ENCODE measurements at regions not wholly inside any gene's neighbourhood (a gene's known extent, or its start where the extent isn't known, plus 50 kb on each side); places are given as distances from the start of the nearest gene placed in this dataset.

DNA sequence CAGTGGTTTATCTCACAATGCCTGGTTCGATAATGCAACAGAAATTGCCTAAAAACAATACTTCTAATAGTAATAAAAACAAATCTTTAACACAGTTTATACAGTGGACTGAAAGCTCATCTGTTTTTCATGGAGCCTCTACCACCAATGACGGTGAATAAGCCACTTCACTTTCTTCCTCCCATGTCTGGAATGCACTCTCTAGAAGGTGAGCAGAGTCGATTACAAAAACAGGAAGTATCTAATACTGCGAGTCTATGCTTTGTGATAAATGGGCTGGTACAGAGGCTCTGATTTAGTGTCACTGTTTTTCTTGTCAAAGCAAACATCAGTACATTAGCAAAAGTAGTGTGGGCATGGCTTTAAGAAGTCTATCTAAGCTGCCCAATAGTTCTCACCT is 1348.6 kb upstream of the SLC10A2 start:
- no peaks in the 10 kb centered on the region for H3K9me3 ChIP-seq (ENCODE audit: low read length)
- H3F3A ChIP-seq (ENCODE audit: insufficient read depth, low read length), result no peaks in the 10 kb centered on the region
- no peak overlapping the region for H2AFZ ChIP-seq (ENCODE audit: low read length)
- H3K9ac ChIP-seq (ENCODE audit: low read length), result no peak overlapping the region
- no peak overlapping the region for H3K27ac ChIP-seq (ENCODE audit: low read depth, low read length, poor library complexity, severe bottlenecking)
- H3K4me2 ChIP-seq (ENCODE audit: low read length), result no peak overlapping the region
- H3K4me3 ChIP-seq (ENCODE audit: low read depth, low read length, poor library complexity, severe bottlenecking), result no peak overlapping the region
- TF ChIP-seq CTCF (IDR thresholded peaks at IDR 0.05; ENCODE audit: low read length) (no peak), EZH2 (IDR thresholded peaks at IDR 0.05; ENCODE audit: borderline replicate concordance, low read length) (no peak)
- no peaks in the 10 kb centered on the region for H3K4me1 ChIP-seq (ENCODE audit: insufficient read depth, low read length, severe bottlenecking)
- no peaks in the 10 kb centered on the region for H3K79me2 ChIP-seq (ENCODE audit: insufficient read depth, low read length)
- H3K27me3 ChIP-seq (ENCODE audit: insufficient read depth, low read length), result no peaks in the 10 kb centered on the region
- H3K36me3 ChIP-seq (ENCODE audit: insufficient read depth, low read length), result no peaks in the 10 kb centered on the region
- peaks cover 3% of the 10 kb centered on the region; the same call in 1 of the 2 replicates for H4K20me1 ChIP-seq (ENCODE audit: insufficient read depth, low read length)
- H3K9me2 ChIP-seq (ENCODE audit: low read depth, low read length), result no peaks in the 10 kb centered on the region

DNA sequence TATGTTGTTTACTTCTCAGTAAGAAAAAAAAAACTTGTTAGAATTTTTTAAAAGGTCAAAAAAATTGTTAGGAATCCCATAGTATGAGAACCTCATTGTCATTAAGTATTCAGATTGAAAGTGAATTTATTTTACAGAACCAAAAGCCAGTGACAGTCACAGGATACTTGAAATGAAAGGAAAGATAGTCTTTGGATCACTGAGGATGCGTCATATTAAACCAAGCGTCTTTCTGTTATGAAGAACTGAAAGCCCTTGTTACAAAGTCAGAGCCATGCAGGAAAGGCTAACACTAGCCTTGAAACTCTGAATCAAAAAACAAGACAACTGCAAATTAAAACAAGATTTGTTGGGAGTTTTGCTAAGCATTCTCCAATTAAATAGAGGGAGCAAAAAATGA is 1348.0 kb upstream of the SLC10A2 start:
- TF ChIP-seq CTCF (IDR thresholded peaks at IDR 0.05; ENCODE audit: low read length) (no peak), EZH2 (IDR thresholded peaks at IDR 0.05; ENCODE audit: borderline replicate concordance, low read length) (no peak)
- H4K20me1 ChIP-seq (ENCODE audit: insufficient read depth, low read length), result peaks cover 3% of the 10 kb centered on the region; the same call in 1 of the 2 replicates
- no peaks in the 10 kb centered on the region for H3K4me1 ChIP-seq (ENCODE audit: insufficient read depth, low read length, severe bottlenecking)
- no peak overlapping the region for H3K9ac ChIP-seq (ENCODE audit: low read length)
- no peaks in the 10 kb centered on the region for H3K79me2 ChIP-seq (ENCODE audit: insufficient read depth, low read length)
- H3K9me3 ChIP-seq (ENCODE audit: low read length), result no peaks in the 10 kb centered on the region
- H3K36me3 ChIP-seq (ENCODE audit: insufficient read depth, low read length), result no peaks in the 10 kb centered on the region
- H3K4me2 ChIP-seq (ENCODE audit: low read length), result no peak overlapping the region
- no peak overlapping the region for H3K4me3 ChIP-seq (ENCODE audit: low read depth, low read length, poor library complexity, severe bottlenecking)
- H3F3A ChIP-seq (ENCODE audit: insufficient read depth, low read length), result no peaks in the 10 kb centered on the region
- no peaks in the 10 kb centered on the region for H3K27me3 ChIP-seq (ENCODE audit: insufficient read depth, low read length)
- no peak overlapping the region for H2AFZ ChIP-seq (ENCODE audit: low read length)
- no peaks in the 10 kb centered on the region for H3K9me2 ChIP-seq (ENCODE audit: low read depth, low read length)
- no peak overlapping the region for H3K27ac ChIP-seq (ENCODE audit: low read depth, low read length, poor library complexity, severe bottlenecking)

DNA sequence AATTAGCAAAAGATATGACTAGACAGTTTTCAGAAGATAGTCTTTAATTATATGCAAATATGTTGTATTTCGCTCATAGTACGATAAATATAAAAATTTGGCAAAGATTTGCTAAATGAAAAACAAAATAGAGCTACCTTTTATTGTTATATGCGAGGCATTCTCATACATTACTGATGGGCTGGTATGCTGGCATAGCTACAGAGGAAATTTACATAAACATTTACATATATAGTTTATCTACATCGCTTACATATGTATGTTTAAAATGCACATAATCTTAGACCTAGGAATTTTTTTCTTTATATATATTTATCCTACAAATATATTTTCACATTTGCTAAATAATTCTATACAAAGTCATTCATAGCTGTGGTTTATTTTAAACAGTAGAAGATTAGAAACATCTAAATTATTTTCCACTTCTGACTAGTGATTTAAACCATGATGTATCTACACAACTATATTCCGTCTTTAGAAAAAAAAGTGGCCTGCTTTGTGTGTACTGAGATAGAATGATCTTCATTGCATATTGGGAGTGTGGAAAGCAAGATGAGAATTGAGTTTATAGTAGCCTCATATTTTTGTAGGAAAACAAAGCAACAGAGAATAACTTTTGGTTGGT is 1345.0 kb upstream of the SLC10A2 start:
- no peak overlapping the region for H3K4me2 ChIP-seq (ENCODE audit: low read length)
- no peak overlapping the region for H3K27ac ChIP-seq (ENCODE audit: low read depth, low read length, poor library complexity, severe bottlenecking)
- TF ChIP-seq EZH2 (IDR thresholded peaks at IDR 0.05; ENCODE audit: borderline replicate concordance, low read length), result no peak
- no peak for TF ChIP-seq CTCF (IDR thresholded peaks at IDR 0.05; ENCODE audit: low read length)
- H3K4me3 ChIP-seq (ENCODE audit: low read depth, low read length, poor library complexity, severe bottlenecking), result no peak overlapping the region
- H3K9me2 ChIP-seq (ENCODE audit: low read depth, low read length), result no peaks in the 10 kb centered on the region
- no peaks in the 10 kb centered on the region for H3K79me2 ChIP-seq (ENCODE audit: insufficient read depth, low read length)
- H3K4me1 ChIP-seq (ENCODE audit: insufficient read depth, low read length, severe bottlenecking), result no peaks in the 10 kb centered on the region
- H3K36me3 ChIP-seq (ENCODE audit: insufficient read depth, low read length), result no peaks in the 10 kb centered on the region
- H3F3A ChIP-seq (ENCODE audit: insufficient read depth, low read length), result no peaks in the 10 kb centered on the region
- H3K9ac ChIP-seq (ENCODE audit: low read length), result no peak overlapping the region
- H2AFZ ChIP-seq (ENCODE audit: low read length), result no peak overlapping the region
- H3K9me3 ChIP-seq (ENCODE audit: low read length), result no peaks in the 10 kb centered on the region
- H3K27me3 ChIP-seq (ENCODE audit: insufficient read depth, low read length), result no peaks in the 10 kb centered on the region
- peaks cover 3% of the 10 kb centered on the region; the same call in 1 of the 2 replicates for H4K20me1 ChIP-seq (ENCODE audit: insufficient read depth, low read length)
